PFSK-1 (cell line): ENCODE measurements at regions not wholly inside any gene's neighbourhood (a gene's known extent, or its start where the extent isn't known, plus 50 kb on each side); places are given as distances from the start of the nearest gene placed in this dataset.

ENCODE experiments used
- FOXP2 ChIP-seq: optimal IDR thresholded peaks from 2 replicates; pipeline ENCODE3; 2011; ENCODE audit warnings: borderline replicate concordance, control low read depth, inconsistent platforms; ENCODE audit not compliant: insufficient read depth; ENCODE audit errors: extremely low read length, extremely low read depth
- POLR2AphosphoS5 ChIP-seq: IDR thresholded peaks from 2 replicates; pipeline ENCODE4 v1.6.1; 2012; ENCODE audit warnings: low read depth, mild to moderate bottlenecking, control low read depth, low read length, moderate library complexity
- TAF1 ChIP-seq: IDR thresholded peaks from 2 replicates; pipeline ENCODE4 v1.6.1; 2012; ENCODE audit warnings: low read length, control low read depth, borderline replicate concordance; ENCODE audit not compliant: insufficient read depth
- TF ChIP-seq, protein P1 (sequence below), 2 experiments: IDR thresholded peaks; 2 replicates each; pipeline versions ENCODE4 v1.6.1 to v1.8.0; 2011 to 2012; ENCODE audit warnings: low read depth in 2 of 2, low read length in 2 of 2, control low read depth in 1 of 2, inconsistent platforms in 1 of 2, mild to moderate bottlenecking in 1 of 2, moderate library complexity in 1 of 2; ENCODE audit not compliant: insufficient read depth in 1 of 2

DNA sequence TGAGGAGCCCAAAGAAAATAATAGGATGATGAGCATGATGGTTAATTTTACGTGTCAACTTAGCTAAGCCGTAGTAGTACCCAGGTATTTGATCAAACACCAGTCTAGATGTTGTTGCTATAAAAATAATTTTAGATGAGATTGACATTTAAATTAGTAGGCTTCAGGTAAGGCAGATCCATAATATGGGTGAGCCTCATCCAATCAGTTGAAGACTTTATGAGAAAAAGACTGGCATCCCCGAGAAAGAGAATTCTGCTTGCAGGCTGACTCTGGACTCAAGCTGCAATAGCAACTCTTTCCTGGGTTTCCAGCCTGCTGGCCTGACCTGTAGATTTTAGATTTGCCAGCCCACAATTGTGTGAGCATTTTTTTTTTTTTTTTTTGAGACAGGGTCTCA is 192.8 kb upstream of the LNX1 start:
- TF ChIP-seq POLR2AphosphoS5 (no peak), TAF1 (no peak), FOXP2 (no peak)
- TF ChIP-seq, protein P1, sequence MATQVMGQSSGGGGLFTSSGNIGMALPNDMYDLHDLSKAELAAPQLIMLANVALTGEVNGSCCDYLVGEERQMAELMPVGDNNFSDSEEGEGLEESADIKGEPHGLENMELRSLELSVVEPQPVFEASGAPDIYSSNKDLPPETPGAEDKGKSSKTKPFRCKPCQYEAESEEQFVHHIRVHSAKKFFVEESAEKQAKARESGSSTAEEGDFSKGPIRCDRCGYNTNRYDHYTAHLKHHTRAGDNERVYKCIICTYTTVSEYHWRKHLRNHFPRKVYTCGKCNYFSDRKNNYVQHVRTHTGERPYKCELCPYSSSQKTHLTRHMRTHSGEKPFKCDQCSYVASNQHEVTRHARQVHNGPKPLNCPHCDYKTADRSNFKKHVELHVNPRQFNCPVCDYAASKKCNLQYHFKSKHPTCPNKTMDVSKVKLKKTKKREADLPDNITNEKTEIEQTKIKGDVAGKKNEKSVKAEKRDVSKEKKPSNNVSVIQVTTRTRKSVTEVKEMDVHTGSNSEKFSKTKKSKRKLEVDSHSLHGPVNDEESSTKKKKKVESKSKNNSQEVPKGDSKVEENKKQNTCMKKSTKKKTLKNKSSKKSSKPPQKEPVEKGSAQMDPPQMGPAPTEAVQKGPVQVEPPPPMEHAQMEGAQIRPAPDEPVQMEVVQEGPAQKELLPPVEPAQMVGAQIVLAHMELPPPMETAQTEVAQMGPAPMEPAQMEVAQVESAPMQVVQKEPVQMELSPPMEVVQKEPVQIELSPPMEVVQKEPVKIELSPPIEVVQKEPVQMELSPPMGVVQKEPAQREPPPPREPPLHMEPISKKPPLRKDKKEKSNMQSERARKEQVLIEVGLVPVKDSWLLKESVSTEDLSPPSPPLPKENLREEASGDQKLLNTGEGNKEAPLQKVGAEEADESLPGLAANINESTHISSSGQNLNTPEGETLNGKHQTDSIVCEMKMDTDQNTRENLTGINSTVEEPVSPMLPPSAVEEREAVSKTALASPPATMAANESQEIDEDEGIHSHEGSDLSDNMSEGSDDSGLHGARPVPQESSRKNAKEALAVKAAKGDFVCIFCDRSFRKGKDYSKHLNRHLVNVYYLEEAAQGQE (IDR thresholded peaks at IDR 0.05; ENCODE audit: insufficient read depth in 1 of 2, low read depth in 2 of 2, low read length in 2 of 2), result no peak
